Mesodermal cell (in vitro differentiated cells): ENCODE measurements at regions not wholly inside any gene's neighbourhood (a gene's known extent, or its start where the extent isn't known, plus 50 kb on each side); places are given as distances from the start of the nearest gene placed in this dataset.
"Not testable (repeated sequence)": the region's sequence is repeated elsewhere in the genome, so short reads cannot be mapped to it uniquely, and the experiment has no call there.

Experiments used
- H3K27ac ChIP-seq: 2 replicates; pipeline ENCODE4 v1.7.0; 2013; ENCODE audit warnings: mild to moderate bottlenecking, low read depth, low read length, moderate library complexity; ENCODE audit not compliant: severe bottlenecking
- H3K36me3 ChIP-seq: 2 replicates; pipeline ENCODE4 v1.7.1; 2013; ENCODE audit warnings: mild to moderate bottlenecking, low read length, moderate library complexity; ENCODE audit not compliant: control insufficient read depth, insufficient read depth
- H3K4me1 ChIP-seq: one replicate; pipeline ENCODE4 v1.7.1; 2013; ENCODE audit warnings: mild to moderate bottlenecking, low read length; ENCODE audit not compliant: insufficient read depth, control insufficient read depth, poor library complexity, severe bottlenecking
- H3K4me3 ChIP-seq: 2 replicates; pipeline ENCODE4 v1.7.0; 2013; ENCODE audit warnings: low read length, control low read depth, mild to moderate bottlenecking; ENCODE audit not compliant: insufficient read depth, poor library complexity, severe bottlenecking; ENCODE audit errors: extremely low read depth
- H3K9me3 ChIP-seq: 2 replicates; pipeline ENCODE4 v1.7.1; 2013; ENCODE audit warnings: mild to moderate bottlenecking, low read length, moderate library complexity; ENCODE audit not compliant: control insufficient read depth
- WGBS, 2 experiments: methylation state at CpG; one replicate each; pipeline ENCODE4 v1.1.5; 2013; ENCODE audit warnings: missing lambda C conversion rate in 2 of 2; ENCODE audit not compliant: insufficient coverage in 2 of 2; 5-methylcytosine and 5-hydroxymethylcytosine counted together

DNA sequence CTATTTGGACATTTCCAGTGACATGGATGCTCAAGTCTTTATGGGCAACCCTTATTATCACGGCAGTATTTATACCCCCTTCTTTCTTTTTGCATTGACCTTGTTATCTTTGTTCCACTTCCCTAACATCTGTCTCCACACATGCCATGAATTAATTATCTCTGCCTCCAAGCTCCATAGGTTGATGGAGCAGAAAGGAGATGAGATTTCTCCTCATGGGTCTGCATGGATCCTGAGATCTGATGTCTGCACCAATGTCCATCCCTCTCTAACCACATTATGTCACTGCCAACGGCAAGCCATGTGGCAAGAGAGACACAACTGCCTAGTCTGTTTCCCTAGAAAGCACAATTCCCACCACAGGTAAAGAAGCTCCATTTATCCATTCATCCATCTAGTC is 416.8 kb upstream of the ASIC2 start:
- Histone ChIP-seq H3K4me3 (no peak overlapping the region), H3K4me1 (no peaks in the 10 kb centered on the region), H3K9me3 (no peaks in the 10 kb centered on the region), H3K36me3 (no peaks in the 10 kb centered on the region), H3K27ac (no peak overlapping the region)
- 69 to 80% methylated on average over 2 of the region's 2 CpGs for WGBS, 2 experiments

DNA sequence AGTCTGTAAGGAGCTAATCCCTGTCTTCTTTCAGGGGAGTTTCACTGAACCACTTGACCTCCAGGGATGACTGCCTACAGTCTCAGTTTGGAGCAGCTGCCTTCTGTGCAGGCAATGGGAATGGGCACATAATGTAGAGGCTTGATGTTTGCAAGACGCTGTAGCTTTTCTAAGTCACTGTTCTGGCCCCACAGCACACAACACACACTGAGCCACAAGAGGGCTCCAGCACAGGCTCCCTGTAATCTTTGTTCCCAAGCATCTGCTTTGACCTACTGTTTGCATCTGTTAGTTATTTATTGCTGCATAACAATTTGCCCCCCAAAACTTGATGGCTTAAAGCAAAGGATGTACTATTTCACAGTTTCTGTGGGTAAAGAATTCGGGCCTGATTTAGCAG is 419.0 kb upstream of the ASIC2 start:
- H3K4me3 ChIP-seq: no peak overlapping the region
- 100% methylated on average over 2 of the region's 2 CpGs; no CpG with 5 or more reads in 1 of the 2 experiments for WGBS, 2 experiments
- no peaks in the 10 kb centered on the region for H3K9me3 ChIP-seq
- H3K36me3 ChIP-seq: no peaks in the 10 kb centered on the region
- no peaks in the 10 kb centered on the region for H3K4me1 ChIP-seq
- no peak overlapping the region for H3K27ac ChIP-seq

DNA sequence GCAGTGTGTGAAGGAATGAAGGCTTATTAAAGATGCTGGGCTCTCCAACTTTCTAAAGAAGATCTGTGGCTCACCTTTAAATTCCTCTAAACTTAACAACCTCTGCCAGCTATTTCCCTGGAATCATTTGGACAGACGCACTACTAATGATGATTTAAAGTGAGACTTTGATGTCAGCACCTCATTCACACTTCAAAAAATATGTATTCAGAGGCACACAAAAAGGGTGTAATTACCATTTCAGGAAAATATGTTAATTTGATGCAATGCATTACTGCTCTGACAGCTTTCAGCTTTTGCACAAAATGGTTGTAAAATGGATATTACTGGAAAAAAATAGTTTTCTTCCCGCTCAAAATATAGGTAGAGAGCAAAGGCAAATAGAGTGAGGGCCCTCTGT is 423.9 kb upstream of the ASIC2 start:
- WGBS, 2 experiments: 91 to 100% methylated on average over 1 of the region's 2 CpGs
- Histone ChIP-seq H3K9me3 (no peaks in the 10 kb centered on the region), H3K4me3 (no peak overlapping the region), H3K36me3 (no peaks in the 10 kb centered on the region), H3K27ac (no peak overlapping the region), H3K4me1 (no peaks in the 10 kb centered on the region)

DNA sequence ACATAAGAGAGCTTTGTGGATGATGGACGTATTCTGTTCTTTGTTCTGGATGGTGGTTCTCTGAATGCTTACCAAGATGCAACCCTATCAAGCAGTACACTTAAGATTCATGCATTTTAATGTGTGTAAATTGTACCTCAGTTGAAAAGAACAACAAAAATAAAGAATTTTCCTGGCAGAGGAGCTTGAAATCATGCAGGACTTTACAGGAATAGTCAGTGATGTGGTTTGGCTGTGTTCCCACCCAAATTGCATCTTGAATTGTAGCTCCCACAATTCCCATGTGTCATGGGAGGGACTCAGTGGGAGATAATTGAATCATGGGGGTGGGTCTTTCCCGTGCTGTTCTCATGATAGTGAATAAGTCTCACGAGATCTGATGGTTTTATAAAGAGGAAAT is 430.6 kb upstream of the ASIC2 start:
- not testable (repeated sequence) for H3K4me3 ChIP-seq, H3K27ac ChIP-seq, H3K9me3 ChIP-seq, H3K36me3 ChIP-seq, H3K4me1 ChIP-seq
- 80 to 82% methylated on average over 2 to 3 of the region's 3 CpGs for WGBS, 2 experiments

- 29 to 35% methylated on average over 7 to 11 of the region's 11 CpGs for WGBS, 2 experiments
- no peaks in the 10 kb centered on the region for H3K36me3 ChIP-seq
- no peak overlapping the region for H3K4me3 ChIP-seq
- no peaks in the 10 kb centered on the region for H3K9me3 ChIP-seq
- no peaks in the 10 kb centered on the region for H3K4me1 ChIP-seq
- no peak overlapping the region for H3K27ac ChIP-seq
These were observed 432.7 kb upstream of the ASIC2 start for GRCh38 chr17:33725675-33726271.

- no peak overlapping the region for H3K27ac ChIP-seq
- WGBS, 2 experiments: 49% methylated on average over 2 of the region's 2 CpGs; no CpG with 5 or more reads in 1 of the 2 experiments
- H3K4me3 ChIP-seq: no peak overlapping the region
- H3K36me3 ChIP-seq: no peaks in the 10 kb centered on the region
- no peaks in the 10 kb centered on the region for H3K4me1 ChIP-seq
- no peaks in the 10 kb centered on the region for H3K9me3 ChIP-seq
These were observed 437.0 kb upstream of the ASIC2 start for GRCh38 chr17:33730131-33730530.

DNA sequence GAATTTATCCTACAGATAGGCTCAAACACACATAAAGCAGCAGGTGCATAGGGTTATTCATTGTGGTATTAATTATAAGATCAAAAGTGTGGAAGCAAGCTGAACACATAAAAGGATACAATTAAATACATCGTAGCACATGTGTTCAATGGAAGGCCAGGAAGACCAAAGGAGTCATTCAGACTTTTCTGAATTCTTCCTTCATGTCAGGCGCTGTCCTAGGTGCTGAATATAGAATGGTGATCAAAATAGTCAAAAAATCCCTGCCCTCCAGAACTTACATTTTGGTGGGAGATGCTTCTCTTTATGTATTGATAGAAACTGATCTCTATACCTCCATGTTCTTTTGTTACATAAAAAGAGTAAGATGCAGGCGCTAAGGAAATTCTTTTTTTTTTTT is 439.0 kb upstream of the ASIC2 start:
- Histone ChIP-seq H3K36me3 (no peaks in the 10 kb centered on the region), H3K9me3 (no peaks in the 10 kb centered on the region), H3K4me3 (no peak overlapping the region), H3K27ac (no peak overlapping the region), H3K4me1 (no peaks in the 10 kb centered on the region)
- WGBS, 2 experiments: 50 to 67% methylated on average over 1 of the region's 3 CpGs

DNA sequence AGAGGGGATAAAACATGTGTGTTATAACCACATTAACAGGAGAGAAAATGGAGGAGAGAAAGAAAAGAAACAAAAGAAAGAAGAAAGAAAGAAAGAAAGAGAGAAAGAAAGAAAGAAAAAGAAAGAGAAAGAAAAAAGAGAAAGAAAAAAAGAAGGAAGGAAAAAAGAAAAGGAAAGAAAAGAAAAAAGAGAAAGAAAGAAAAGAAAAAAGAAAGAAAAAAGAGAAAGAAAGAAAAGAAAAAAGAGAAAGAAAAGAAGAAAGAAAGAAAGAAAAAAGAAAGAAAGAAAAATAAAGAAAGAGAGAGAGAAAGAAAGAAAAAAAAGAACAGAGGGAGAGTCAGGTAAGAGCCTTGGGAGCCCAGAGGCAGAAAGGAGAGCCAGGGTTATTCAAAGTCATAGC is 446.6 kb upstream of the ASIC2 start:
- Histone ChIP-seq H3K4me3 (no peak overlapping the region), H3K9me3 (no peaks in the 10 kb centered on the region), H3K36me3 (no peaks in the 10 kb centered on the region), H3K27ac (no peak overlapping the region), H3K4me1 (no peaks in the 10 kb centered on the region)

- H3K9me3 ChIP-seq: no peaks in the 10 kb centered on the region
- H3K27ac ChIP-seq: no peak overlapping the region
- no peaks in the 10 kb centered on the region for H3K4me1 ChIP-seq
- WGBS, 2 experiments: 80% methylated on average over 1 of the region's 3 CpGs; no CpG with 5 or more reads in 1 of the 2 experiments
- no peak overlapping the region for H3K4me3 ChIP-seq
- H3K36me3 ChIP-seq: no peaks in the 10 kb centered on the region
These were observed 452.1 kb upstream of the ASIC2 start for GRCh38 chr17:33745047-33745760.

DNA sequence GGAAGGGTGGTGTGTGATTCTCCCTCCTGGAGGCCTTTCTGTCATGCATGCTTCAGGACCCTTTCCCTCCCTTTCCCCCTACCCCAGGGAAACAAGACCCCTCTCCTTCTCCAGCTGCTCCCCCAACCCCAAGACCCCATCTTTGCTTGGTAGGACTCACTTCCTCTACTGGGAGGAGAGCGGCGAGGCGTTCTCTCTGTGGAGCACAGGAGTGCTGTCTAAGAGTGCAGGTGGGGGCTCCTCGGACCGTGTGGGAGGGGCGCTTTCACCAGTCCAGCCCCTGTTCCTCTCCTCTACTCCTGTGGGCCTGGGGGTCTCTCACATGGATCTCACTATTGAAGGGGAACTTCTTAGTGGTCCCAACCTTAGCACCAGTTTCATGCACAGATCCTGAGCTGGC is 456.1 kb upstream of the ASIC2 start:
- no peaks in the 10 kb centered on the region for H3K4me1 ChIP-seq
- no peaks in the 10 kb centered on the region for H3K36me3 ChIP-seq
- no peaks in the 10 kb centered on the region for H3K9me3 ChIP-seq
- no peak overlapping the region for H3K4me3 ChIP-seq
- WGBS, 2 experiments: 80 to 97% methylated on average over 1 to 4 of the region's 6 CpGs
- no peak overlapping the region for H3K27ac ChIP-seq

- no peak overlapping the region for H3K4me3 ChIP-seq
- WGBS, 2 experiments: 7% methylated on average over 11 to 13 of the region's 13 CpGs
- no peaks in the 10 kb centered on the region for H3K4me1 ChIP-seq
- no peak overlapping the region for H3K27ac ChIP-seq
- H3K9me3 ChIP-seq: peaks cover 5% of the 10 kb centered on the region
- no peaks in the 10 kb centered on the region for H3K36me3 ChIP-seq
These were observed 458.0 kb upstream of the ASIC2 start for GRCh38 chr17:33750943-33751701.
